HG03095 (cell line): ENCODE measurements at regions not wholly inside any gene's neighbourhood (a gene's known extent, or its start where the extent isn't known, plus 50 kb on each side); places are given as distances from the start of the nearest gene placed in this dataset.
"Not testable (repeated sequence)": the region's sequence is repeated elsewhere in the genome, so short reads cannot be mapped to it uniquely, and the experiment has no call there.

ENCODE experiments used
- ATAC-seq: cut with Tn5 transposase; IDR thresholded peaks from one replicate; pipeline ENCODE4 v1.9.1; 2021; ENCODE audit warnings: moderate library complexity; ENCODE audit not compliant: unreplicated experiment

- ATAC-seq: no peak
Measured at GRCh38 chr13:21909331-21909730, 238.5 kb downstream of the FGF9 start.

- no peak for ATAC-seq
Measured at GRCh38 chr13:21910546-21910945, 239.7 kb downstream of the FGF9 start.

- no peak for ATAC-seq
Measured at GRCh38 chr13:21911646-21912298, 240.9 kb downstream of the FGF9 start.

GRCh38 chr13:21913010-21913409 lies 242.1 kb downstream of the FGF9 start:
- no peak for ATAC-seq

- ATAC-seq: no peak
Measured at GRCh38 chr13:21917086-21918015, 246.5 kb downstream of the FGF9 start.

- ATAC-seq: not testable (repeated sequence)
Measured at GRCh38 chr13:21920802-21921201, 249.9 kb downstream of the FGF9 start.

- ATAC-seq: no peak
Measured at GRCh38 chr13:21924958-21925357, 254.1 kb downstream of the FGF9 start.

- no peak for ATAC-seq
Measured at GRCh38 chr13:21925720-21926119, 254.8 kb downstream of the FGF9 start.

GRCh38 chr13:21929400-21929799 lies 258.5 kb downstream of the FGF9 start:
- ATAC-seq: no peak

GRCh38 chr13:21930536-21930935 lies 259.7 kb downstream of the FGF9 start:
- ATAC-seq: no peak

- no peak for ATAC-seq
Measured at GRCh38 chr13:21932578-21932977, 261.7 kb downstream of the FGF9 start.

- ATAC-seq: no peak
Measured at GRCh38 chr13:21932996-21933395, 262.1 kb downstream of the FGF9 start.

- no peak for ATAC-seq
Measured at GRCh38 chr13:21934284-21934683, 263.4 kb downstream of the FGF9 start.

GRCh38 chr13:21936674-21937073 lies 265.8 kb downstream of the FGF9 start:
- ATAC-seq: no peak

- ATAC-seq: no peak
Measured at GRCh38 chr13:21938168-21938567, 267.3 kb downstream of the FGF9 start.

- ATAC-seq: no peak
Measured at GRCh38 chr13:21938636-21939035, 267.8 kb downstream of the FGF9 start.

- ATAC-seq: no peak
Measured at GRCh38 chr13:21942061-21942460, 271.2 kb downstream of the FGF9 start.

- ATAC-seq: no peak
Measured at GRCh38 chr13:21944610-21945009, 273.7 kb downstream of the FGF9 start.

- no peak for ATAC-seq
Measured at GRCh38 chr13:21945195-21945594, 274.3 kb downstream of the FGF9 start.

- no peak for ATAC-seq
Measured at GRCh38 chr13:21946964-21947363, 276.1 kb downstream of the FGF9 start.

- ATAC-seq: no peak
Measured at GRCh38 chr13:21948769-21949474, 278.0 kb downstream of the FGF9 start.
